Activated CD8-positive, alpha-beta memory T cell treated with anti-CD3 and anti-CD28 coated beads for 4 hours (primary cell): ENCODE measurements at regions not wholly inside any gene's neighbourhood (a gene's known extent, or its start where the extent isn't known, plus 50 kb on each side); places are given as distances from the start of the nearest gene placed in this dataset.
"Not testable (repeated sequence)": the region's sequence is repeated elsewhere in the genome, so short reads cannot be mapped to it uniquely, and the experiment has no call there.

Source experiments
- DNase-seq, 2 donors: peaks; one replicate each; pipeline ENCODE4 v3.0.0-alpha.2; 2020; ENCODE audit warnings: low read depth in 2 of 2

GRCh38 chr18:2223849-2224248 lies 347.5 kb downstream of the METTL4 start:
- no peak for DNase-seq

- DNase-seq, result no peak
These were observed 335.1 kb downstream of the METTL4 start for GRCh38 chr18:2236232-2236631.

- DNase-seq, result no peak
These were observed 333.6 kb downstream of the METTL4 start for GRCh38 chr18:2237706-2238105.

- no peak for DNase-seq
These were observed 331.0 kb downstream of the METTL4 start for GRCh38 chr18:2240311-2240705.

GRCh38 chr18:2244641-2245040 lies 326.7 kb downstream of the METTL4 start:
- DNase-seq, result no peak

- DNase-seq, result not testable (repeated sequence)
These were observed 324.2 kb downstream of the METTL4 start for GRCh38 chr18:2247101-2247500.

- DNase-seq, result no peak
These were observed 316.3 kb downstream of the METTL4 start for GRCh38 chr18:2254977-2255376.

GRCh38 chr18:2256577-2256976 lies 314.7 kb downstream of the METTL4 start:
- no peak for DNase-seq

GRCh38 chr18:2258954-2259353 lies 312.4 kb downstream of the METTL4 start:
- DNase-seq, result no peak

- no peak for DNase-seq
These were observed 307.9 kb downstream of the METTL4 start for GRCh38 chr18:2263303-2263890.

GRCh38 chr18:2274613-2275012 lies 296.7 kb downstream of the METTL4 start:
- DNase-seq, result no peak

GRCh38 chr18:2281086-2281485 lies 290.2 kb downstream of the METTL4 start:
- no peak for DNase-seq

GRCh38 chr18:2281523-2282199 lies 289.6 kb downstream of the METTL4 start:
- DNase-seq, result no peak

- DNase-seq, result no peak
These were observed 278.0 kb downstream of the METTL4 start for GRCh38 chr18:2293109-2293839.

GRCh38 chr18:2301316-2301715 lies 270.0 kb downstream of the METTL4 start:
- DNase-seq, result no peak

GRCh38 chr18:2302012-2302411 lies 269.3 kb downstream of the METTL4 start:
- DNase-seq, result no peak

GRCh38 chr18:2302628-2303516 lies 268.4 kb downstream of the METTL4 start:
- DNase-seq, result no peak

- DNase-seq, result no peak
These were observed 267.6 kb downstream of the METTL4 start for GRCh38 chr18:2303517-2304238.

GRCh38 chr18:2304378-2305175 lies 266.7 kb downstream of the METTL4 start:
- DNase-seq, result no peak

- DNase-seq, result no peak
These were observed 264.7 kb downstream of the METTL4 start for GRCh38 chr18:2306606-2307005.

GRCh38 chr18:2310886-2311285 lies 260.4 kb downstream of the METTL4 start:
- no peak for DNase-seq
